ENCODE measurements at regions not wholly inside any gene's neighbourhood (a gene's known extent, or its start where the extent isn't known, plus 50 kb on each side); places are given as distances from the start of the nearest gene placed in this dataset.

GRCh38 chr15:70387993-70388392, 290.3 kb upstream of the TLE3 start:
- TF ChIP-seq POLR2AphosphoS5 (IDR thresholded peaks at IDR 0.05; ENCODE audit: low read depth, low read length) (no peak), TAF1 (IDR thresholded peaks at IDR 0.05; ENCODE audit: low read depth, low read length) (no peak), POLR2A (IDR thresholded peaks at IDR 0.05; ENCODE audit: low read depth, low read length) (no peak)

All from GM12891 (cell line).